ENCODE measurements at regions not wholly inside any gene's neighbourhood (a gene's known extent, or its start where the extent isn't known, plus 50 kb on each side); places are given as distances from the start of the nearest gene placed in this dataset.

DNA sequence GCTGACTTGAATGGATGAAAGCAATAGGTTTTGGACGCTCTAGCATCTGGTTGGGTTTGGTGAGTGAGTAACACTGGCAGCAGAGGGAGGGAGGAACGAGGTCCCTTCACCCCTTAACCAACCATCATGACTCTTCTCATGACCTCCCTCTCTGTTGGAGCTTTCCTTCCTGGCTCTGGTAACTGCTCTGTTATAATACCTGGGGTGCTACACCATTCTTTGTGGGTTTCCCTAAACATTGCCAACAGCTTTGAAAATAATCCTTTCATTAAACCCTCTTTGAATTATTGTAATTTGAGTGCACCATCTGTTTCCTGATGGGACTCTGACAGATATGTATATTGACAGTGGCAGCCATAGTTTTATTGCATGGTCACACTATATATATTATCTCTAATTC, 146.2 kb upstream of the PTPRG start:
- dilution Hi-C loops (cut with MboI; ENCODE audit: extremely low pct_ligation_motif_present, low sequenced_read_pairs) = no loop called here
- no peak for TF ChIP-seq CTCF (optimal IDR thresholded peaks at IDR 0.05 in 1 of 3, IDR thresholded peaks at IDR 0.05 in 1 of 3, conservative IDR thresholded peaks at IDR 0.05 in 1 of 3; ENCODE audit: extremely low read depth in 1 of 3, insufficient read depth in 2 of 3, low read length in 3 of 3)
- no peak for TF ChIP-seq EZH2 (IDR thresholded peaks at IDR 0.05; ENCODE audit: low read length)
- Histone ChIP-seq H4K20me1 (ENCODE audit: control insufficient read depth, extremely low read depth, insufficient read depth, low read length) (no peaks in the 10 kb centered on the region), H3K79me2 (ENCODE audit: control insufficient read depth, insufficient read depth, low read length) (no peaks in the 10 kb centered on the region), H3K4me1 (ENCODE audit: control insufficient read depth, extremely low read depth, insufficient read depth, low read length) (no peaks in the 10 kb centered on the region), H3K9me1 (ENCODE audit: control insufficient read depth, extremely low read depth, insufficient read depth, low read length) (no peaks in the 10 kb centered on the region), H3K9ac (ENCODE audit: control insufficient read depth, extremely low read depth, insufficient read depth, low read length) (no peak overlapping the region), H3K36me3 (ENCODE audit: control insufficient read depth in 2 of 2, extremely low read depth in 1 of 2, insufficient read depth in 2 of 2, low read length in 2 of 2) (no peaks in the 10 kb centered on the region), H3K9me3 (ENCODE audit: control insufficient read depth, low read depth, low read length) (no peaks in the 10 kb centered on the region), H3K27ac (ENCODE audit: control insufficient read depth, insufficient read depth, low read length) (no peak overlapping the region), H3K27me3 (ENCODE audit: control insufficient read depth, extremely low read depth, insufficient read depth, low read length) (peaks cover 6% of the 10 kb centered on the region), H3K4me3 (ENCODE audit: control insufficient read depth in 2 of 3, extremely low read depth in 1 of 3, insufficient read depth in 2 of 3, low read depth in 1 of 3, low read length in 3 of 3) (no peak overlapping the region), H3K4me2 (ENCODE audit: control insufficient read depth, extremely low read depth, insufficient read depth, low read depth, low read length) (no peak overlapping the region), H2AFZ (ENCODE audit: control insufficient read depth, low read length) (no peak overlapping the region)
- FAIRE-seq = no peak
- DNase-seq (ENCODE audit: low read depth, low spot score) = no peak

DNA sequence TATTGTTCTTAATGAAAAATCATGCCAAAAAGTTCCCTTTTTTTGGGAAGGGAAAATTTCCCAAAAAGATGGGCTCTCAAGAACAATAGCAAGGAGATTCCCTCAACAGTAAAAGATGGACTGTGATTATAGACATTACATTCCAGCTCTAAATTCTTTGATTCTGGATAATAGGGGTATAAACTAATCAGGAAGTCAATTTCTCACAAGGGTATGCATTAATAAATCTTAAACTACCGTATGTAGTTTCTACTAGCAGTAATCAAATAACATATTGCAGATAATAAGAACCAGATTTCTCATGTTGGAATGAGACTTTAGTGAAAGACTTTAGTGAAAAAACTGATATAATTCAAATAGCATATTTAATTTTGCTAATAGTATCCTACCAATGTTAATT, 144.8 kb upstream of the PTPRG start:
- peaks cover 6% of the 10 kb centered on the region for H3K27me3 ChIP-seq (ENCODE audit: control insufficient read depth, extremely low read depth, insufficient read depth, low read length)
- H3K9ac ChIP-seq (ENCODE audit: control insufficient read depth, extremely low read depth, insufficient read depth, low read length) = no peak overlapping the region
- no peak overlapping the region for H3K27ac ChIP-seq (ENCODE audit: control insufficient read depth, insufficient read depth, low read length)
- no peak overlapping the region for H3K4me2 ChIP-seq (ENCODE audit: control insufficient read depth, extremely low read depth, insufficient read depth, low read depth, low read length)
- no peak for TF ChIP-seq CTCF (optimal IDR thresholded peaks at IDR 0.05 in 1 of 3, IDR thresholded peaks at IDR 0.05 in 1 of 3, conservative IDR thresholded peaks at IDR 0.05 in 1 of 3; ENCODE audit: extremely low read depth in 1 of 3, insufficient read depth in 2 of 3, low read length in 3 of 3)
- no peak for TF ChIP-seq EZH2 (IDR thresholded peaks at IDR 0.05; ENCODE audit: low read length)
- no peak overlapping the region for H3K4me3 ChIP-seq (ENCODE audit: control insufficient read depth in 2 of 3, extremely low read depth in 1 of 3, insufficient read depth in 2 of 3, low read depth in 1 of 3, low read length in 3 of 3)
- H3K36me3 ChIP-seq (ENCODE audit: control insufficient read depth in 2 of 2, extremely low read depth in 1 of 2, insufficient read depth in 2 of 2, low read length in 2 of 2) = no peaks in the 10 kb centered on the region
- no peak for FAIRE-seq
- no peaks in the 10 kb centered on the region for H3K79me2 ChIP-seq (ENCODE audit: control insufficient read depth, insufficient read depth, low read length)
- no peaks in the 10 kb centered on the region for H4K20me1 ChIP-seq (ENCODE audit: control insufficient read depth, extremely low read depth, insufficient read depth, low read length)
- DNase-seq (ENCODE audit: low read depth, low spot score) = no peak
- H3K9me3 ChIP-seq (ENCODE audit: control insufficient read depth, low read depth, low read length) = no peaks in the 10 kb centered on the region
- no peaks in the 10 kb centered on the region for H3K4me1 ChIP-seq (ENCODE audit: control insufficient read depth, extremely low read depth, insufficient read depth, low read length)
- H2AFZ ChIP-seq (ENCODE audit: control insufficient read depth, low read length) = no peak overlapping the region
- dilution Hi-C loops (cut with MboI; ENCODE audit: extremely low pct_ligation_motif_present, low sequenced_read_pairs) = no loop called here
- no peaks in the 10 kb centered on the region for H3K9me1 ChIP-seq (ENCODE audit: control insufficient read depth, extremely low read depth, insufficient read depth, low read length)
